Mesothelial cell of epicardium (in vitro differentiated cells): ENCODE measurements at regions not wholly inside any gene's neighbourhood (a gene's known extent, or its start where the extent isn't known, plus 50 kb on each side); places are given as distances from the start of the nearest gene placed in this dataset.

Experiments used
- DNase-seq, 2 experiments: peaks; one replicate each; pipeline ENCODE4 v3.0.0; 2021; ENCODE audit warnings: low spot score in 2 of 2; ENCODE audit not compliant: unreplicated experiment in 2 of 2
- H3K27ac Mint-ChIP-seq: 2 replicates; pipeline ENCODE4 v1.8.0; 2021; ENCODE audit warnings: mixed read lengths
- H3K27me3 Mint-ChIP-seq: 2 replicates; pipeline ENCODE4 v1.8.0; 2021; ENCODE audit warnings: low read depth, mixed read lengths
- H3K36me3 Mint-ChIP-seq: 2 replicates; pipeline ENCODE4 v1.8.0; 2021; ENCODE audit warnings: mixed read lengths
- H3K4me1 Mint-ChIP-seq: 2 replicates; pipeline ENCODE4 v1.8.0; 2021; ENCODE audit warnings: mixed read lengths
- H3K4me3 Mint-ChIP-seq: 2 replicates; pipeline ENCODE4 v1.8.0; 2021; ENCODE audit warnings: mild to moderate bottlenecking, moderate library complexity, mixed read lengths
- H3K9me3 Mint-ChIP-seq: 2 replicates; pipeline ENCODE4 v1.8.0; 2021; ENCODE audit warnings: mixed read lengths
- CTCF ChIP-seq: fragments of 200-600 bp; sonication (generic); IDR thresholded peaks from one replicate; pipeline ENCODE4 v1.5.0; 2021; ENCODE audit warnings: antibody characterized with exemption; ENCODE audit not compliant: unreplicated experiment

GRCh38 chr4:117284736-117285135, 199.4 kb upstream of the TRAM1L1 start:
- DNase-seq, result no peak
- H3K4me1 Mint-ChIP-seq, result no peaks in the 10 kb centered on the region
- H3K27me3 Mint-ChIP-seq, result no peaks in the 10 kb centered on the region
- peaks cover 8% of the 10 kb centered on the region for H3K9me3 Mint-ChIP-seq
- H3K4me3 Mint-ChIP-seq, result no peak overlapping the region
- TF ChIP-seq CTCF, result no peak
- no peak overlapping the region for H3K27ac Mint-ChIP-seq
- no peaks in the 10 kb centered on the region for H3K36me3 Mint-ChIP-seq

GRCh38 chr4:117293784-117294183, 208.4 kb upstream of the TRAM1L1 start:
- Mint-ChIP-seq H3K4me3 (no peak overlapping the region), H3K27ac (no peak overlapping the region), H3K4me1 (no peaks in the 10 kb centered on the region), H3K9me3 (peaks cover 12% of the 10 kb centered on the region), H3K36me3 (no peaks in the 10 kb centered on the region), H3K27me3 (no peaks in the 10 kb centered on the region)
- no peak for TF ChIP-seq CTCF
- DNase-seq, result no peak

GRCh38 chr4:117302226-117302625, 216.8 kb upstream of the TRAM1L1 start:
- H3K27ac Mint-ChIP-seq, result no peak overlapping the region

GRCh38 chr4:117311215-117311614, 225.8 kb upstream of the TRAM1L1 start:
- DNase-seq, result no peak
- no peak for TF ChIP-seq CTCF
- no peaks in the 10 kb centered on the region for H3K4me1 Mint-ChIP-seq
- H3K4me3 Mint-ChIP-seq, result no peak overlapping the region
- H3K36me3 Mint-ChIP-seq, result no peaks in the 10 kb centered on the region
- H3K27ac Mint-ChIP-seq, result no peak overlapping the region
- H3K27me3 Mint-ChIP-seq, result no peaks in the 10 kb centered on the region
- H3K9me3 Mint-ChIP-seq, result peaks cover 19% of the 10 kb centered on the region

More at GRCh38 chr4:117302226-117302625, 216.8 kb upstream of the TRAM1L1 start:
- Mint-ChIP-seq H3K4me1 (no peaks in the 10 kb centered on the region), H3K9me3 (peaks cover 16% of the 10 kb centered on the region), H3K4me3 (no peak overlapping the region), H3K36me3 (no peaks in the 10 kb centered on the region), H3K27me3 (no peaks in the 10 kb centered on the region)
- DNase-seq, result no peak
- no peak for TF ChIP-seq CTCF

- H3K4me1 Mint-ChIP-seq, result no peaks in the 10 kb centered on the region
- no peak for TF ChIP-seq CTCF
- no peak overlapping the region for H3K4me3 Mint-ChIP-seq
- no peak for DNase-seq
- H3K36me3 Mint-ChIP-seq, result no peaks in the 10 kb centered on the region
- H3K27me3 Mint-ChIP-seq, result no peaks in the 10 kb centered on the region
- no peak overlapping the region for H3K27ac Mint-ChIP-seq
- peaks cover 11% of the 10 kb centered on the region for H3K9me3 Mint-ChIP-seq
Measured at GRCh38 chr4:117311989-117312388, 226.6 kb upstream of the TRAM1L1 start.

GRCh38 chr4:117324851-117325491, 239.6 kb upstream of the TRAM1L1 start:
- Mint-ChIP-seq H3K4me1 (no peaks in the 10 kb centered on the region), H3K36me3 (no peaks in the 10 kb centered on the region), H3K9me3 (peaks cover 8% of the 10 kb centered on the region), H3K27me3 (no peaks in the 10 kb centered on the region), H3K27ac (no peak overlapping the region), H3K4me3 (no peak overlapping the region)
- no peak for TF ChIP-seq CTCF
- DNase-seq, result no peak
